WTC11 (cell line): ENCODE measurements at regions not wholly inside any gene's neighbourhood (a gene's known extent, or its start where the extent isn't known, plus 50 kb on each side); places are given as distances from the start of the nearest gene placed in this dataset.

Experiments
- ATAC-seq: fragments of 200-7000 bp; cut with Tn5 transposase; 2 replicates; pipeline ENCODE4 v1.10.0; 2021; ENCODE audit warnings: mild to moderate bottlenecking, moderate library complexity
- CTCF ChIA-PET: fragments of 300-600 bp; sonication (Branson Sonifier 250); formaldehyde crosslinking; loops from one replicate; lab custom pipeline; 2021; ENCODE audit warnings: antibody characterized with exemption; lab: Charles Lee
- POLR2A ChIA-PET: fragments of 350-600 bp; sonication (Branson Sonifier 250); formaldehyde crosslinking; loops from one replicate; lab custom pipeline; 2021; ENCODE audit warnings: antibody characterized with exemption; lab: Charles Lee
- DNase-seq: peaks from one replicate; pipeline ENCODE4 v3.0.0; 2021; ENCODE audit warnings: low spot score
- H3K27ac Mint-ChIP-seq: 2 replicates; pipeline ENCODE4 v1.8.0; 2021; ENCODE audit warnings: mixed read lengths
- H3K27me3 Mint-ChIP-seq: 2 replicates; pipeline ENCODE4 v1.8.0; 2021; ENCODE audit warnings: low read depth, mild to moderate bottlenecking, moderate library complexity, mixed read lengths
- H3K36me3 Mint-ChIP-seq: 2 replicates; pipeline ENCODE4 v1.8.0; 2021; ENCODE audit warnings: mixed read lengths
- H3K4me1 Mint-ChIP-seq: 2 replicates; pipeline ENCODE4 v1.8.0; 2022; ENCODE audit warnings: mixed read lengths
- H3K4me3 Mint-ChIP-seq: 2 replicates; pipeline ENCODE4 v1.8.0; 2021; ENCODE audit warnings: mild to moderate bottlenecking, moderate library complexity, mixed read lengths
- H3K9me3 Mint-ChIP-seq: 2 replicates; pipeline ENCODE4 v1.8.0; 2021; ENCODE audit warnings: mixed read lengths
- ARID4B ChIP-seq: sonication (generic); formaldehyde crosslinking; IDR thresholded peaks from 2 replicates; pipeline ENCODE4 v1.8.0; 2023; ENCODE audit warnings: missing genetic modification reagents, mild to moderate bottlenecking, borderline replicate concordance
- CBFB ChIP-seq: sonication (generic); formaldehyde crosslinking; IDR thresholded peaks from 2 replicates; pipeline ENCODE4 v1.8.1; 2022; ENCODE audit warnings: mild to moderate bottlenecking, low read depth, missing genetic modification reagents
- CTCF ChIP-seq: fragments of 200-600 bp; IDR thresholded peaks from 2 replicates; pipeline ENCODE4 v1.8.0; 2022; ENCODE audit warnings: antibody characterized with exemption
- E2F1 ChIP-seq: sonication (generic); formaldehyde crosslinking; IDR thresholded peaks from 2 replicates; pipeline ENCODE4 v1.8.0; 2022; ENCODE audit warnings: mild to moderate bottlenecking, missing genetic modification reagents
- EMX1 ChIP-seq: fragments of 250-450 bp; sonication (Bioruptor Pico); IDR thresholded peaks from 2 replicates; pipeline ENCODE4 v1.8.0; 2021; ENCODE audit warnings: mild to moderate bottlenecking
- ETV6 ChIP-seq: sonication (generic); formaldehyde crosslinking; IDR thresholded peaks from 2 replicates; pipeline ENCODE4 v1.8.1; 2022; ENCODE audit warnings: mild to moderate bottlenecking, missing genetic modification reagents
- FOXK1 ChIP-seq: sonication (generic); formaldehyde crosslinking; IDR thresholded peaks from 2 replicates; pipeline ENCODE4 v1.8.0; 2022; ENCODE audit warnings: mild to moderate bottlenecking, moderate library complexity, missing genetic modification reagents
- FOXP1 ChIP-seq: sonication (generic); formaldehyde crosslinking; IDR thresholded peaks from 2 replicates; pipeline ENCODE4 v1.8.0; 2022; ENCODE audit warnings: missing genetic modification reagents, mild to moderate bottlenecking, moderate library complexity, borderline replicate concordance
- MAX ChIP-seq: sonication (generic); formaldehyde crosslinking; IDR thresholded peaks from 2 replicates; pipeline ENCODE4 v1.8.0; 2022; ENCODE audit warnings: mild to moderate bottlenecking, missing genetic modification reagents
- NFATC4 ChIP-seq: fragments of 250-450 bp; sonication (Bioruptor Pico); IDR thresholded peaks from 2 replicates; pipeline ENCODE4 v1.9.0; 2021; ENCODE audit warnings: mild to moderate bottlenecking
- NR3C1 ChIP-seq: sonication (generic); formaldehyde crosslinking; conservative IDR thresholded peaks from 2 replicates; pipeline ENCODE4 v1.8.1; 2023; ENCODE audit warnings: low read depth, mild to moderate bottlenecking, missing genetic modification reagents
- SMAD4 ChIP-seq: sonication (generic); formaldehyde crosslinking; IDR thresholded peaks from 2 replicates; pipeline ENCODE4 v1.8.0; 2022; ENCODE audit warnings: mild to moderate bottlenecking, missing genetic modification reagents
- STAT6 ChIP-seq: sonication (generic); formaldehyde crosslinking; conservative IDR thresholded peaks from 2 replicates; pipeline ENCODE4 v1.8.1; 2023; ENCODE audit warnings: mild to moderate bottlenecking, low read depth, missing genetic modification reagents, moderate library complexity
- TCF7 ChIP-seq: sonication (generic); formaldehyde crosslinking; IDR thresholded peaks from 2 replicates; pipeline ENCODE4 v1.8.0; 2022; ENCODE audit warnings: mild to moderate bottlenecking, low read depth, missing genetic modification reagents, moderate library complexity
- TEAD1 ChIP-seq: sonication (generic); formaldehyde crosslinking; IDR thresholded peaks from 2 replicates; pipeline ENCODE4 v1.8.0; 2022; ENCODE audit warnings: mild to moderate bottlenecking, missing genetic modification reagents
- ZMAT4 ChIP-seq: fragments of 250-450 bp; sonication (Bioruptor Pico); IDR thresholded peaks from 2 replicates; pipeline ENCODE4 v1.9.0; 2021; ENCODE audit warnings: mild to moderate bottlenecking
- TF ChIP-seq, protein P1 (sequence below): fragments of 250-450 bp; sonication (Bioruptor Pico); IDR thresholded peaks from 2 replicates; pipeline ENCODE4 v1.9.0; 2021; ENCODE audit warnings: mild to moderate bottlenecking
- TF ChIP-seq, protein P2 (sequence below): fragments of 250-450 bp; sonication (Bioruptor Pico); IDR thresholded peaks from 2 replicates; pipeline ENCODE4 v2.1.2; 2022; ENCODE audit warnings: mild to moderate bottlenecking, moderate library complexity
- TF ChIP-seq, protein P3 (sequence below): sonication (generic); formaldehyde crosslinking; IDR thresholded peaks from 2 replicates; pipeline ENCODE4 v1.8.1; 2022; ENCODE audit warnings: low read depth, mild to moderate bottlenecking, moderate library complexity, missing genetic modification reagents, borderline replicate concordance

GRCh38 chr9:73951147-73951546 lies 546.0 kb upstream of the RORB start:
- Mint-ChIP-seq H3K36me3 (no peaks in the 10 kb centered on the region), H3K4me1 (peaks cover 7% of the 10 kb centered on the region), H3K4me3 (no peak overlapping the region), H3K27me3 (no peaks in the 10 kb centered on the region), H3K9me3 (peaks cover 5% of the 10 kb centered on the region; the same call in 1 of the 2 replicates), H3K27ac (no peak overlapping the region)
- ATAC-seq (no peak), DNase-seq (no peak)
- CTCF ChIA-PET = interaction anchor here (0.8 kb wide), 1 partner anchor 35 kb away, joined by 3 read pairs; no protein-coding TSS in a partner anchor
- POLR2A ChIA-PET = no interaction called here
- no peak for TF ChIP-seq NR3C1 (CRISPR knock-in tag)
- TF ChIP-seq MAX (CRISPR knock-in tag) = no peak
- TF ChIP-seq FOXP1 = no peak
- TF ChIP-seq, protein P1, sequence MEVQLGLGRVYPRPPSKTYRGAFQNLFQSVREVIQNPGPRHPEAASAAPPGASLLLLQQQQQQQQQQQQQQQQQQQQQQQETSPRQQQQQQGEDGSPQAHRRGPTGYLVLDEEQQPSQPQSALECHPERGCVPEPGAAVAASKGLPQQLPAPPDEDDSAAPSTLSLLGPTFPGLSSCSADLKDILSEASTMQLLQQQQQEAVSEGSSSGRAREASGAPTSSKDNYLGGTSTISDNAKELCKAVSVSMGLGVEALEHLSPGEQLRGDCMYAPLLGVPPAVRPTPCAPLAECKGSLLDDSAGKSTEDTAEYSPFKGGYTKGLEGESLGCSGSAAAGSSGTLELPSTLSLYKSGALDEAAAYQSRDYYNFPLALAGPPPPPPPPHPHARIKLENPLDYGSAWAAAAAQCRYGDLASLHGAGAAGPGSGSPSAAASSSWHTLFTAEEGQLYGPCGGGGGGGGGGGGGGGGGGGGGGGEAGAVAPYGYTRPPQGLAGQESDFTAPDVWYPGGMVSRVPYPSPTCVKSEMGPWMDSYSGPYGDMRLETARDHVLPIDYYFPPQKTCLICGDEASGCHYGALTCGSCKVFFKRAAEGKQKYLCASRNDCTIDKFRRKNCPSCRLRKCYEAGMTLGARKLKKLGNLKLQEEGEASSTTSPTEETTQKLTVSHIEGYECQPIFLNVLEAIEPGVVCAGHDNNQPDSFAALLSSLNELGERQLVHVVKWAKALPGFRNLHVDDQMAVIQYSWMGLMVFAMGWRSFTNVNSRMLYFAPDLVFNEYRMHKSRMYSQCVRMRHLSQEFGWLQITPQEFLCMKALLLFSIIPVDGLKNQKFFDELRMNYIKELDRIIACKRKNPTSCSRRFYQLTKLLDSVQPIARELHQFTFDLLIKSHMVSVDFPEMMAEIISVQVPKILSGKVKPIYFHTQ = no peak
- TF ChIP-seq E2F1 (CRISPR knock-in tag) = no peak
- no peak for TF ChIP-seq STAT6
- TF ChIP-seq, protein P2, sequence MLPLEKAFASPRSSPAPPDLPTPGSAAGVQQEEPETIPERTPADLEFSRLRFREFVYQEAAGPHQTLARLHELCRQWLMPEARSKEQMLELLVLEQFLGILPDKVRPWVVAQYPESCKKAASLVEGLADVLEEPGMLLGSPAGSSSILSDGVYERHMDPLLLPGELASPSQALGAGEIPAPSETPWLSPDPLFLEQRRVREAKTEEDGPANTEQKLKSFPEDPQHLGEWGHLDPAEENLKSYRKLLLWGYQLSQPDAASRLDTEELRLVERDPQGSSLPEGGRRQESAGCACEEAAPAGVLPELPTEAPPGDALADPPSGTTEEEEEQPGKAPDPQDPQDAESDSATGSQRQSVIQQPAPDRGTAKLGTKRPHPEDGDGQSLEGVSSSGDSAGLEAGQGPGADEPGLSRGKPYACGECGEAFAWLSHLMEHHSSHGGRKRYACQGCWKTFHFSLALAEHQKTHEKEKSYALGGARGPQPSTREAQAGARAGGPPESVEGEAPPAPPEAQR (CRISPR knock-in tag) = no peak
- TF ChIP-seq TCF7 (CRISPR knock-in tag) = no peak
- TF ChIP-seq, all 79 proteins: peak for 0

- ATAC-seq = no peak
- Mint-ChIP-seq H3K4me3 (no peak overlapping the region), H3K27me3 (no peaks in the 10 kb centered on the region), H3K4me1 (no peaks in the 10 kb centered on the region), H3K27ac (no peak overlapping the region), H3K9me3 (peaks cover 4% of the 10 kb centered on the region; the same call in 1 of the 2 replicates), H3K36me3 (peaks cover 2% of the 10 kb centered on the region; the same call in 1 of the 2 replicates)
- ChIA-PET POLR2A (no interaction called here), CTCF (no interaction called here)
- no peak for DNase-seq
- TF ChIP-seq CTCF = no peak
- no peak for TF ChIP-seq TEAD1 (CRISPR knock-in tag)
- TF ChIP-seq SMAD4 (CRISPR knock-in tag) = no peak
- no peak for TF ChIP-seq FOXK1 (CRISPR knock-in tag)
- no peak for TF ChIP-seq NFATC4 (CRISPR knock-in tag)
- no peak for TF ChIP-seq ZMAT4
- TF ChIP-seq, protein P3, sequence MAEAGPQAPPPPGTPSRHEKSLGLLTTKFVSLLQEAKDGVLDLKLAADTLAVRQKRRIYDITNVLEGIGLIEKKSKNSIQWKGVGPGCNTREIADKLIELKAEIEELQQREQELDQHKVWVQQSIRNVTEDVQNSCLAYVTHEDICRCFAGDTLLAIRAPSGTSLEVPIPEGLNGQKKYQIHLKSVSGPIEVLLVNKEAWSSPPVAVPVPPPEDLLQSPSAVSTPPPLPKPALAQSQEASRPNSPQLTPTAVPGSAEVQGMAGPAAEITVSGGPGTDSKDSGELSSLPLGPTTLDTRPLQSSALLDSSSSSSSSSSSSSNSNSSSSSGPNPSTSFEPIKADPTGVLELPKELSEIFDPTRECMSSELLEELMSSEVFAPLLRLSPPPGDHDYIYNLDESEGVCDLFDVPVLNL (CRISPR knock-in tag) = no peak
- no peak for TF ChIP-seq CBFB
- TF ChIP-seq FOXP1 = no peak
- no peak for TF ChIP-seq EMX1 (CRISPR knock-in tag)
- TF ChIP-seq ETV6 (CRISPR knock-in tag) = no peak
- no peak for TF ChIP-seq ARID4B
These were observed 534.3 kb upstream of the RORB start for GRCh38 chr9:73962792-73963191.
